ENCODE measurements at regions not wholly inside any gene's neighbourhood (a gene's known extent, or its start where the extent isn't known, plus 50 kb on each side); places are given as distances from the start of the nearest gene placed in this dataset.
"Not testable (repeated sequence)": the region's sequence is repeated elsewhere in the genome, so short reads cannot be mapped to it uniquely, and the experiment has no call there.

DNA sequence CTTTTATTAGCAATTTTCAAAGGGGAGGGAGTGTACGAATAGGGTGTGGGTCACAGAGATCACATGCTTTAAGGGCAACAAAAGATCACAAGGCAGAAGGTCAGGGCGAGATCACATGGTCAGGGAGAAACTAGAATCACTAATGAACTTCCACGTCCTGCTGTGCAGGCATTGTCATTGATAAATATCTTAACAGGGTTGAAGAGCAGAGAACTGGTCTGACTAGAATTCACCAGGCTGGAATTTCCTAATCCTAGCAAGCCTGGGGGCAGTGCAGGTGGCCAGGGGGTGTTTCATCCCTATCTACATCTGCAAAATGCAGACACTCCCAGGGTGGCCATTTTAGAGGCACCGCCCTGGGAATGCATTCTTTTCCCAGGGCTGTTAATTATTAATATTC, 101.2 kb upstream of the TMTC1 start:
- DNase-seq, result not testable (repeated sequence)

DNA sequence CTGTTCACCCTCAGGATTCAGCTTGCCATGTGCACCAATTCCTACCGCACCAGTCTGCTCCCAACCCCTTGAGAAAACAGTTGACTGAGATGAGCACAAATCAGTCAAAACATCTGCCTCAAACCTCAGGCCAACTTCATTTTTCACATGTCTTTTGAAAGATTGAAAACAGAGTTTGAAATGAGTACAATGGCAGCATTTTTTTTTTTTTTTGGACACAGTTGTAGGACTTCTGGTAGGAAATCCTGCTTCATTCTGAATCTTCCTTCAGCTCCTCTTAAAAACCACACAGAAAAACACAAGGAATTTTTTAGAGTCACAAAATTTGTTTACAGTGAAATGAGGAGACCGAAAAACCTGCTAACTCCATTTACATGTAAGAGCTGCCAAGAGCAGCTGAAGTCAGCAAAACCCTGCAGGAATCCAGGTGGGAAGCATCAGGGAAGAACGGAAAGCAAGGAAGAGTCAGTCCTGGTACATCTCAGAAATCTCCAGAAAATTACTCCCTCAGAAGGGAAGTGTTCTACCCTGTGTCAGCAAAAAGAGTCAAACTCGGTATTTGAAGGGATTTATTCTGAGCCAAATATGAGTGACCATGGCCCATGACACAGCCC, 100.3 kb upstream of the TMTC1 start:
- no peak for DNase-seq

DNA sequence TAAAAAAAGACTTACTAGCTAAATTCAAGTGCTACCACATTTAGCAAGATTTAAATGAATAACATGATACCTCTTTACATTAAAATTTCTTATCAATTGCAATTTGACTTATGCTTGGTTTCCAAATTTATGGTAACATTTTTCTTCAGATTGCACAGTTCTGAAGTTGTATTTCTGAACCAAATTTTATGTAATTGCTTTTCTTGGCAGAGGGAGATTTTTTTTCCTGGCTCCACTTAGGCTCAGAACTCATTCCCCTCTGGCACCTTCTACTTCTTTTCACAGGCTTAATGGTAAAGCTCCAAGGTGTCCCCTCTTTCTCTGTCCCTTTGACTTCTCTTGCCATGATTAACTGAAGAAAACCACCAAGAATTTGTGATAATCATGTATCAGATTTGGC, 99.8 kb upstream of the TMTC1 start:
- DNase-seq, result no peak

DNA sequence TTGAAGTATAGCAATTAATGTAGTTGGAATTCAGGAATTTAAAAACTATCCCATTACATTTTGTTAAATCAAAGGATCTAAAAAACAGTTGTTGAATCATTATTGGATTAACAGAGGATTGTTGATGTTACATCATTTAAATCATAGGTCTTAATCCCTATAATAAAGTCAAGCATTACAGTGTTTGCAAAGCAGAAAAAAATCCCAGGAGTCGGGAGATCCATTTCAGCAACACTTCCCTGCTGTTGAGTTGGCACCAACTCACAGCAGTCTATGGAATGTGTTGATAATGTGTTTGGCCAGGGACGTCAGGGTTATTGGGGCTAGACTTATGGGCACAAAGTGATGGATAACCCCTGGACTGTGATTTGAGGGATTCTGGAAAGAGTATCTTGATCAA, 99.1 kb upstream of the TMTC1 start:
- no peak for DNase-seq

DNA sequence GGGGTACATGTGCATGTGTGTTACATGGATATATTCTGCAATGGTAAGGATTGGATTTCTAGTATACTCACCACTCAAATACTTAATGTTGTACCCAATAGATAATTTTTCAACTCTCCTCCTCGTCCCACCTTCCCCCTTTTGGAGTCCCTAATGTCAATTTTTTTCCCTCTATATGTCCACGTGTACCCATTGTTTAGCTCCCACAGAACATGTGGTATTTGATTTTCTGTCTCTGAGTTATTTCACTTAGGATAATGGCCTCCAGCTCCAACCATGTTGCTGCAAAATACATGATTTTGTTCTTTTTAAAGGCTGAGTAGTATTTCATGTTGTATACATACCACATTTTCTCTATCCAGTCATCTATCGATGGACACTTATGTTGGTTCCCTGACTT, 97.2 kb upstream of the TMTC1 start:
- DNase-seq, result no peak

DNA sequence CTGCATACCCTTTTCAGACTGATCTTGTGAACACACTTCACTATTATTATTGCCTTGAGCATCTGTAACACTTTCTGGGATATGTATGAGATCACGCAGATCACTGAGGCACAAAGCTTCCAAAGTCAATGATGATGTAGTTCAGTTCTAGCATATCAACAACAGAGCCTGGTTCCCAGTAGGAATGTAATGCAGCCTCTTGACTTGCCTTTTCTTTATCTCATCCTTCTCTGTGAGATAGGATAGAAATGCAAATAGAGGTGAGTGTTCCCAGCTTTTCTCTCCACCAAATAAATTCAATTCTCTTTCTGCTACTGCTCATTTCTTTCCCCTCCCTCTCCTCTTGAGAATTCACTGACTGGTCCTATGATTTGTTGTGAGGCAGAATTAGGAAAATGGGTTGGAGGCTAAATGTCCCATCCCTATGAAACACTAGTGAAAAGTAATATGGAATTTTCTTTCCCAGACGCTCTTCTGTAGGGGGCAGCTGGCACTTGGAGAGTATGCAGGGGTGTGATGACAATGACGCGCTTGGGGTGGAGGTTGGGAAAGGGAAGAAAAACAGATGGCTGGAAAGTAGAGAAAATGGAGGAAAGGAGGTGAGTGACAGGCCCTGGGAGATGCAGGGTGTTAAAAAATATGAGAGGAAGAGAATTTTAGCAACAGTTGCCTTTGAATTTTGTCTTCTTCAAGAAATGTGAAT, 96.0 kb upstream of the TMTC1 start:
- no peak for DNase-seq

DNA sequence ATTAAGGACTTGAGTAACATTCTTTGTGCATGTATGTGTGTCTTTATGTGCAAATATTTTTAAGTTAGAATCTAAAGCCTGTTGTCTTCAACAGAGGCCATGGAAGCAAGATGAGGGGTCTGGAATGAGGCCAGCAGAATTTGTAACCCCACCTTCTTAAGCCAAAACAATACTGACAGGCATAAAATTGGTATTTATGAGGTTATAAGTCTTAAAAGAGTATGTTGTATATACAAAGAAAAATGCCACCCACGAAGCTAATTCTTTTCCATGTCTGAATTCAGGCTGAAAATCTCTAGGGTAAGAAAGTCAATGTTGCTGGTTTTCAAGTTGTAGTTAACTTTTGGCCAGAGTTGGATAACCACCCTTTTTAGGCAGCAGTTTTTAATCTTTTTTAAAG, 86.2 kb upstream of the TMTC1 start:
- DNase-seq, result no peak

DNA sequence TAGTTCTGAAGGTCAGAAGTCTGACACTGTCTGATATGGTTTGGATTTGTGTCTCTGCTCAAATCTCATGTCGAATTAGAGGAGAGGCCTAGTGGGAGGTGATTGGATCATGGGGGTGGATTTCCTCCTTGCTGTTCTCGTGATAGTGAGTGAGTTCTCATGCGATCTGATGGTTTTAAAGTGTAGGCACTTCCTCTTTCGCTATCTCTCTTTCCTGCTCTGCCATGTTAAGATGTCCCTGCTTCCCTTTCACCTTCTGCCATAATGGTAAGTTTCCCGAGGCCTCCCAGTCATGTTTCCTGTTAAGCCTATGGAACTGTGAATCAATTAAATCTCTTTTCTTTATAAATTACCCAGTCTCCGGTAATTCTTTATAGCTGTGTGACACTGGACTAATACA, 84.1 kb upstream of the TMTC1 start:
- DNase-seq, result no peak

DNA sequence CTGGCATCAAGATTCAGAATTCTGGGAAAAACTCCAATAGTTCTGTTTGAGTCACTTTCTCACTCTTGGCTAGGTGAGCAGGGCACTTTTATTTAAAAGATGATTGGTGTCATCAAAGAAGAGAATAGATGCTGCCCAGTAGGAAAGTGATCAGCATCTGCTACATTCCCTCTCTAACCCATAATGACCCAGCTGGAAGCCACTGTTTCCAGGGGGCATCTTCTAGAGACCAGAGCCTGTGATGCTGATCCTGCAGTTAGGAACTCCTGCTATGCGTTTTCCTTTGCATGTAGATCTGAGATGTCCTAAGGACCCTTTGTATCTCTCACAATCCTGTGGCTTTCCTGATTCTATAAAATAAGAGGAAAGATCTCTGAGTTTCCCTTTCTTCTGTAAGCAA, 79.9 kb upstream of the TMTC1 start:
- no peak for DNase-seq

DNA sequence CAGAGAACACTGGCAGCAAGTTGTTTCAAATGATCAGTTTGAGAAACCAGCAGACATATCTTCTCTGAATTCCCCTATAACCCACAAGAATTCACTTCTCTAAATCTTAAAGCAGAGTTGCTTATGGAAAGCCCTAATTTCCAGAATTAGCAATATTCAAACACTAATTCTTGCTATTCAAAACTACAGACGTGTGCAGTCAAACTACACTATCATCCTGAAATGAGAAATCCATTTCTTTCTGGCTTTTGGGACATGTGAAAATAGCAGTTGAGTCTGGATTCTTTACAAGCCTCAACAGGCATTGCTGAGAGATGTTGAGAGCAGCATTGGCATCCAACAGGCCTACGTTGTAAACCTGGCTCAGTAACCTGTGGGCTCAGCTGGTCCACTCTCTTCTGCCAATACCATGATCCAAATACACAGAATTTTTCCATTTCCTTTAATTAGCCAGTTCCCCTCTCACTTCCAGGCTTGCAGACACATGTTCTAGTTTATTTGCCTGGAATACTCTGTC, 74.6 kb upstream of the TMTC1 start:
- no peak for DNase-seq

DNA sequence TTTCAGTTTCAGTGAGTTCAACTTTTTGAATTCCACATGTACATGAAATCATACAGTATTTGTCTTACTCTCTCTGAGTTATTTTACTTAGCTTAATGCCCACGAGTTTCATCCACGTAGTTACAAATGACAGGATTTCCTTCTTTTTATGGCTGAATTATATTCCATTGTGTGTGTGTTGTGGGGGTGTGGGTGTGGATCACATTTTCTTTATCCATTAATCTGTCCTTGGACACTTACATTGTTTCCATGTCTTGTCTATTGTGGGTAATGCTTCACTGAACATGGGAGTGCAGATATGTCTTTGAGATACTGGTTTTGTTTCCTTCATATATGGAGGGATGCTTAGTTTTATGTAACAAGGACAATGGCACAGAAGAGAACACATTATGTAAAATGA, 63.5 kb upstream of the TMTC1 start:
- DNase-seq, result no peak

DNA sequence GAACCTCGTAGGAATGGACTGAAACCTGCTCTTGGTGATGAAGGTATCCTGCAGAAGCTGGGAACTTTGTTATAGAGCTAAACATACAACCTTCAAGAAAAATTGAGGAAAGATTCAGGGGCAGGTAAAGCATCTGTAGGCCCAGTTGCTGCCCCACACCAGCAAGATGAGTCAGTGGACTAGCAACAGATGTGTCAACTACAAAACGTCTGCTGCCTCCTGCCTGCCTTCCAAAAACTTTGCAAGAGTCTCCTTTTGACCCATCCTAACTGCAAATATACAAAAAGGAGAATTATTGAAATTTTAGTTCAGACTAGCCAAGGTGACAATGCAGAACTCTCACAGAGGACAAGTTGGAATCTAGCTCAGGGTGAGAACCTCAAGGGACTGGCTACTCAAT, 60.9 kb upstream of the TMTC1 start:
- no peak for DNase-seq

DNA sequence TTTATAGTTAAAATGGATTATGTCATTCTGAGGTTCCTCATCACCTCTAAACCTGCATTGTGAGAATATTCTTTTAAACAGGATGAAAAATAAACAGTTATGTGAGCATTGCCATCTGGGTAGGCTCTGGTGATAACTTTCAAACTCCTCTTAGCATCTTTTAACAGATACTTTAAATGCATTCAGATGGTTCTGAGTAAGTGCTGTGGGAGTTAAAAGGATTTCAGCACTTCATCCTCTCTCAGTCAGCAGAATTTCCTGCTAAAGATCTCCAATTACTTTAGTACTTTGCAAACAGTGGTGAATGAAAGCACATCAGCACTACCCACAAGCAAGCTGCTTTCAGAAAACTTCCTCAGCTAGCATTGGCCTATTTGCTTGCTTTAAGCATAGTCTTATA, 59.3 kb upstream of the TMTC1 start:
- DNase-seq, result peak in 1 of 56 donors; percentile 30

DNA sequence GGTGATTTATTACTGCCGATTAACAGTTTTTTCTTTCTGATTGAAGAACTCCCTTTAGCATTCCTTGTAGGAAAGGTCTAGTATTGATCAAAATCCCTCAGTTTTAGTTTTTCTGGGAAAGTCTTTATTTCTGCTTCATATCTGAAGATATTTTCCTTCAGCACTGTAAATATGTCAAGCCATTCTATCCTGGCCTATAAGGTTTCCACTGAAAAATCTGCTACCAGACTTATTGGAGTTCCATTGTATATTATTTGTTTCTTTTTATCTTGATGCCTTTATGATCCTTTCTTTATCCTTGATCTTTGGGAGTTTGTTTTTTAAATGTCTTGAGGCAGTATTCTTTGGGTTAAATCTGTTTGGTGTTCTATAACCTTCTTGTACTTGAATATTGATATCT, 55.0 kb upstream of the TMTC1 start:
- no peak for DNase-seq
